IPS DF 6.9 (cell line): ENCODE measurements at regions not wholly inside any gene's neighbourhood (a gene's known extent, or its start where the extent isn't known, plus 50 kb on each side); places are given as distances from the start of the nearest gene placed in this dataset.

ENCODE experiments used
- DNase-seq: peaks from one replicate; pipeline ENCODE4 v3.0.0-alpha.2; 2013; ENCODE audit warnings: low read depth, low spot score
- H3K27ac ChIP-seq: one replicate; pipeline ENCODE4 v1.5.1; 2013; ENCODE audit warnings: low read length, control low read depth
- H3K27me3 ChIP-seq: 2 replicates; pipeline ENCODE4 v1.6.1; 2013; ENCODE audit warnings: mild to moderate bottlenecking, low read length; ENCODE audit not compliant: control insufficient read depth, insufficient read depth
- H3K36me3 ChIP-seq: 2 replicates; pipeline ENCODE4 v1.6.1; 2013; ENCODE audit warnings: low read length; ENCODE audit not compliant: control insufficient read depth, insufficient read depth
- H3K4me1 ChIP-seq: 2 replicates; pipeline ENCODE4 v1.6.1; 2013; ENCODE audit warnings: low read length; ENCODE audit not compliant: control insufficient read depth, insufficient read depth
- H3K4me3 ChIP-seq: 2 replicates; pipeline ENCODE4 v1.5.1; 2013; ENCODE audit warnings: mild to moderate bottlenecking, low read length
- H3K9me3 ChIP-seq: 2 replicates; pipeline ENCODE4 v1.6.1; 2013; ENCODE audit warnings: low read length, inconsistent platforms; ENCODE audit not compliant: control insufficient read depth, insufficient read depth
- WGBS: extraction: QIAGEN DNeasy Blood & Tissue Kit; methylation state at CpG from one replicate; pipeline ENCODE4 v1.1.7; 2013; ENCODE audit warnings: mixed read lengths, missing lambda C conversion rate; ENCODE audit not compliant: insufficient read length, insufficient coverage; 5-methylcytosine and 5-hydroxymethylcytosine counted together

- H3K36me3 ChIP-seq, result no peaks in the 10 kb centered on the region
- no peak for DNase-seq
- no CpG with 5 or more reads among the region's 7 CpGs for WGBS
- no peaks in the 10 kb centered on the region for H3K9me3 ChIP-seq
- no peaks in the 10 kb centered on the region for H3K4me1 ChIP-seq
- H3K4me3 ChIP-seq, result no peak overlapping the region
- H3K27ac ChIP-seq, result no peak overlapping the region
- H3K27me3 ChIP-seq, result no peaks in the 10 kb centered on the region
These were observed 182.7 kb upstream of the ACTBL2 start for GRCh38 chr5:57665146-57665936.

- no peaks in the 10 kb centered on the region for H3K9me3 ChIP-seq
- DNase-seq, result no peak
- no peak overlapping the region for H3K4me3 ChIP-seq
- no peaks in the 10 kb centered on the region for H3K27me3 ChIP-seq
- H3K4me1 ChIP-seq, result no peaks in the 10 kb centered on the region
- no peaks in the 10 kb centered on the region for H3K36me3 ChIP-seq
- no peak overlapping the region for H3K27ac ChIP-seq
- WGBS, result no CpG with 5 or more reads among the region's 1 CpG
These were observed 182.1 kb upstream of the ACTBL2 start for GRCh38 chr5:57664700-57665099.

DNA sequence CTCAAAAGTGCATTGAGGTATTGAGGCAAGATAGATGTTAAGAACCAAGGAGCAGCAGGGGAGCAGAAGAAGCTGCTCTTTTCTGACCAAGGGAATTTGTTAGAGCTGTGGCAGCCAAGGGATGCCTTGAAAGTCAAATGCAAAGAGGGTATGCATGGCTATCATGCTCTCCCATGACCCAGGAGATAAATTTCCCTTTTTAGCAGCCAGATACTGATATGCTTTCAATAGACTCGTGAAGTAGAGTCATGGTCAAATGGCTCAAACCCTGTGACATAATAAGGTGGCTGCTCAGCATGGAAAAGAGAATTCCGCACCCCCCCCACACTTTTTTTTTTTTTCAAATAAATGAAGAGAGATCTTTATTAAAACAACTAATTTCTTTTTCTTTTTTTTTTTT lies 180.9 kb upstream of the ACTBL2 start:
- no peaks in the 10 kb centered on the region for H3K4me1 ChIP-seq
- no peaks in the 10 kb centered on the region for H3K9me3 ChIP-seq
- no peak for DNase-seq
- no peak overlapping the region for H3K4me3 ChIP-seq
- H3K36me3 ChIP-seq, result no peaks in the 10 kb centered on the region
- WGBS, result no CpG with 5 or more reads among the region's 2 CpGs
- no peaks in the 10 kb centered on the region for H3K27me3 ChIP-seq
- no peak overlapping the region for H3K27ac ChIP-seq

DNA sequence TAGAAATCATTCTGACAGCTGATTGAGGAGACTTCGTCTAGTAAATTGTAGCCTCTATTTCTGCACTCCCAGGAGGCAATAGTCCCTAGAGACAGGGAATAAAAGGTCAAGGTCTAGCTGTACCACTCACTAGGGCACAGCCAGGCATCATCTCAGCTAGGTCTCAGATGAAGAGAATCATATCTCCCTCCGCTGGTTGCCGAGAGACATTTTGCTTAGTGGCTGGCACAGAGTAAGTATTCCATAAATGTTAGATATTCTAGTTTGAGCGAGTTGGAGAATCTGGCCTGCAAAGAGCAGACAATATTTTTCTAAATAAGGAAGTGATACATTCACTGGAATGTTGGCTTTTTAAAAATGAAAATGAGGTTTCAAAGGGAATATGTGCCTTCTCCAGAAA lies 180.4 kb upstream of the ACTBL2 start:
- Histone ChIP-seq H3K36me3 (no peaks in the 10 kb centered on the region), H3K4me1 (no peaks in the 10 kb centered on the region), H3K9me3 (no peaks in the 10 kb centered on the region), H3K4me3 (no peak overlapping the region), H3K27me3 (no peaks in the 10 kb centered on the region), H3K27ac (no peak overlapping the region)
- WGBS, result no CpG with 5 or more reads among the region's 4 CpGs
- no peak for DNase-seq

DNA sequence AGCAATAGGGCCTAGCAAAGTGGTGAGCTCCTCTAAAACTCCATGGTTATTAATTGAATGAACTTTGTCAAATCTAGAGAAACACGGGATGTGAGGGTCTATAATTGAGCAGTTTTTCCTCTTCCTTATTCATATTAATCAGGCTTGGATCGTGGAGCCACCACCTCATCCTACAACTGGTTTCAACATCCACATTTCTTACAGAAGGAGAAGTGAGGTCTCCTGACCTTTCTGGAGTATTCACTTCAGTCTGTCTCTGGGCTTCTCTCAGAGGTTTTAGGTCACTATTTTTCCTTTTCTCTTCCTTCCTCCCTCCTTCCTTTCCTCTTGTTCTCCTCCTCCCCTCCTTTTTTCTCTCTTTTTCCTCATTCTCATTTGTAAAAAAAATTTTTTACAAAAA lies 177.3 kb upstream of the ACTBL2 start:
- Histone ChIP-seq H3K9me3 (no peaks in the 10 kb centered on the region), H3K4me1 (no peaks in the 10 kb centered on the region), H3K36me3 (no peaks in the 10 kb centered on the region), H3K27me3 (no peaks in the 10 kb centered on the region), H3K4me3 (no peak overlapping the region), H3K27ac (no peak overlapping the region)
- WGBS, result no CpG with 5 or more reads among the region's 2 CpGs
- DNase-seq, result no peak

DNA sequence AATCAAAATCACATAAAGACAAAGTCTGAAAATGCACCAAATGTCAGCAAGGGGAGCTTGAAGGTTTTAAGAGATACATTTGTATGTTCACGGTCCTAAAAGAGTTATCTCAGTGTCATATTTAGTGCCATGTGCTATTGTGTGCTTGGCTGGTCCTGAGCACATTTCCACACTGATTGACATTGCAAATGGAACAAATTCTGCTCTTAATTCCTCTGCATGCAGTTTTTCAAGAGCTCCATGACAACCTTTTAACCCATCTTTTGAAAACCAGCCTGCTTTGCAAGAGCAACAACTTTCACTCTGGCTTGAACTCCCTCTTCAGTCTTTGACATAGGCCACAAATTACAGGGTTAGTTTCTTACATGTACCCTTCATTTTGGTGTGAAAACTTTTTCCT lies 175.4 kb upstream of the ACTBL2 start:
- no peaks in the 10 kb centered on the region for H3K27me3 ChIP-seq
- H3K36me3 ChIP-seq, result no peaks in the 10 kb centered on the region
- H3K27ac ChIP-seq, result no peak overlapping the region
- H3K4me3 ChIP-seq, result no peak overlapping the region
- WGBS, result no CpG with 5 or more reads among the region's 1 CpG
- H3K9me3 ChIP-seq, result no peaks in the 10 kb centered on the region
- no peaks in the 10 kb centered on the region for H3K4me1 ChIP-seq
- no peak for DNase-seq

DNA sequence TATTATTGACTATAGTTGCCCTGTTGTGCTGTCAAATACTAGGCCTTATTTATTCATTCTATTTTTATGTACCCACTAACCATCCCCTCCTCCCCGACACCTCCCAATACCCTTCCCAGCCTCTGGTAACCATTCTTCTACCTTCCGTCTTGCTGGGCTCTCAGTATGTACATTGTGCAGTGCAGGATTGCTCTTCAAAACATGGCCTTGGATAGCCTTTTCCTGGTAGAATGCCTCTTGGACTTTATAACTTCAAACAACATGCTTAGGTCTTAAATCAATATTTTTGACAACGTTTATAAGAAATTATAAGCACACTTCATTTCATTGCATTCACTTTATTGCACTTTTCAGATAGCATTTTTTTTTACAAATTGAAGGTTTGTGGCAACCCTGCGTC lies 172.6 kb upstream of the ACTBL2 start:
- no peak for DNase-seq
- no peaks in the 10 kb centered on the region for H3K9me3 ChIP-seq
- no peak overlapping the region for H3K27ac ChIP-seq
- H3K4me1 ChIP-seq, result no peaks in the 10 kb centered on the region
- no peak overlapping the region for H3K4me3 ChIP-seq
- WGBS, result 100% methylated on average over 1 of the region's 4 CpGs
- H3K36me3 ChIP-seq, result no peaks in the 10 kb centered on the region
- no peaks in the 10 kb centered on the region for H3K27me3 ChIP-seq

DNA sequence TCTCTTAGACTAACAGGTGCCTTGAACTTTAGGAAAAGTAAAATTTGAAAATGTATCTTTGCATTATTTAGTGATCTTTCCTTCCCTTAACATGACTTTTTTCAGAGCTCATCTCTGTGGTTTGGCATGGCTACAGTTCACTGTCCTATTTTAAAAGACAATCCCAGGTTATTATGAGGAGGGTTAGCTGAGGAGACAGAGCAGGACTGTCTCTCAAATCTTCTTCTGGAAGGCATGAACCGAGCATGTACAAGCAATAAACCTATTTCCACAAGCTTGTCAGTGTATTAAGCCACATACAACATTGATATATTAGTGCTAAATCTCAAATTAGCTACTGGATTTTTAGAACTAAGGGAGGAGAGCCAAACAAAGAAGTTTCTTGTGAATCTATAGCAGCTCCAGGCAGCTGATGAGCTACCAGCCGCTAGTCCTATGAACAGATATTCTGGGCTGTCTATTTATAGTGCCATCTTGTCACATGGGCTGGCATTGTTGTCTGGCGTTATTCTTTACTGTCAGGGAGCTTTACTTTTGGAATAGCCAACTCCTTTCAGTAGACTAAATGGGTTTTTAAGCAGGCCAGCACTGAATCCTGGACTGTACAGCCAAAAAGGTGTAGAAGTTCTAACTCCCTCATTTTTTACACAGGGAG lies 171.2 kb upstream of the ACTBL2 start:
- Histone ChIP-seq H3K9me3 (no peaks in the 10 kb centered on the region), H3K4me3 (no peak overlapping the region), H3K27me3 (no peaks in the 10 kb centered on the region), H3K4me1 (no peaks in the 10 kb centered on the region), H3K27ac (no peak overlapping the region), H3K36me3 (no peaks in the 10 kb centered on the region)
- DNase-seq, result no peak
- WGBS, result no CpG with 5 or more reads among the region's 3 CpGs

- Histone ChIP-seq H3K27ac (no peak overlapping the region), H3K4me3 (no peak overlapping the region), H3K27me3 (no peaks in the 10 kb centered on the region), H3K4me1 (no peaks in the 10 kb centered on the region), H3K36me3 (no peaks in the 10 kb centered on the region), H3K9me3 (no peaks in the 10 kb centered on the region)
- no CpG with 5 or more reads among the region's 1 CpG for WGBS
- no peak for DNase-seq
These were observed 168.5 kb upstream of the ACTBL2 start for GRCh38 chr5:57651127-57651526.

DNA sequence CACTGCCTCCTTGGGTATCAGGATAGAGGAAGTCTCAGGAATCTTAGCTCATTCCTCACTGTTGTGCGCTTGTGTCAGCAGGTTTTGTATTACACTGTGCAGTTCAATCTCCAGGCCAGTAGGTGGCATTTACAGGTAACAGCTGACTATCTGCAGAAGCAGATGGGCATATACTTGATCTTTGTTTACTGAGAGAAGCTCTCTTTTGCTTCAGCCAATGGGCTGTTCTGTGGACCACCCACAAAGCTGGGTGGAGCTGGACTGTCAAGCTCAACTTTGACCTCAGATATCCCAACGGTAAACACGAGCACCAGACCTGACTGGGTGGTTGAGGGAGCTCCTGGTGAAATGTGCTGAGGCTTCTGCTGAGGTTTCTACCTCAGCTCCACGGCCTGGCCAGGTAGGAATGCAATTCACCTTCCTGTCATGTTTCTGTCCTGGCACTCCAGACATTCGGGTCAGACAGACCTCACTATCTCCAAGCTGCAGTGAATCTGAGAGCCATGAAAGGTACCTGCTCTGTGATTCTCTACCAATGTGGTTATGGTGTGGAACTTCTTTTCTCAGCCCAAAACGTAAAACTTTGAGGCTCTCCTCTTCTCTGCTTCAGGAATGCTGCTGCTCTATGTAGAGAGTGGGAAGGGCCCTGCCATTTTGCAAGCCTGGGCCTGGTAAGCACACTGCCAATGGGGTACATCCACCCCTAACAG lies 167.9 kb upstream of the ACTBL2 start:
- no peaks in the 10 kb centered on the region for H3K36me3 ChIP-seq
- peak; percentile 52 for DNase-seq
- no peaks in the 10 kb centered on the region for H3K4me1 ChIP-seq
- no peak overlapping the region for H3K4me3 ChIP-seq
- no CpG with 5 or more reads among the region's 6 CpGs for WGBS
- H3K9me3 ChIP-seq, result no peaks in the 10 kb centered on the region
- no peak overlapping the region for H3K27ac ChIP-seq
- H3K27me3 ChIP-seq, result no peaks in the 10 kb centered on the region
